H4 (cell line): ENCODE measurements at regions not wholly inside any gene's neighbourhood (a gene's known extent, or its start where the extent isn't known, plus 50 kb on each side); places are given as distances from the start of the nearest gene placed in this dataset.
A peak's percentile ranks its signal among the peaks of the same experiment; 100 is the strongest.

Source experiments
- DNase-seq: peaks from one replicate; pipeline ENCODE4 v3.0.0-alpha.2; 2015; ENCODE audit warnings: low spot score

- DNase-seq: no peak
Observed at GRCh38 chr11:29959488-29959887, 57.3 kb downstream of the KCNA4 start.

GRCh38 chr11:29957431-29957830, 59.4 kb downstream of the KCNA4 start:
- no peak for DNase-seq

- no peak for DNase-seq
Observed at GRCh38 chr11:29956076-29956556, 60.7 kb downstream of the KCNA4 start.

GRCh38 chr11:29943347-29943746, 73.5 kb downstream of the KCNA4 start:
- DNase-seq: no peak

- DNase-seq: no peak
Observed at GRCh38 chr11:29937526-29937925, 79.3 kb downstream of the KCNA4 start.

- no peak for DNase-seq
Observed at GRCh38 chr11:29934115-29934638, 82.7 kb downstream of the KCNA4 start.

- no peak for DNase-seq
Observed at GRCh38 chr11:29916040-29916439, 100.8 kb downstream of the KCNA4 start.

GRCh38 chr11:29914203-29914930, 102.5 kb downstream of the KCNA4 start:
- DNase-seq: peak; percentile 6

GRCh38 chr11:29913352-29913751, 103.5 kb downstream of the KCNA4 start:
- peak; percentile 8 for DNase-seq

- no peak for DNase-seq
Observed at GRCh38 chr11:29900382-29900781, 116.4 kb downstream of the KCNA4 start.

- no peak for DNase-seq
Observed at GRCh38 chr11:29879560-29879959, 137.3 kb downstream of the KCNA4 start.

- DNase-seq: no peak
Observed at GRCh38 chr11:29876192-29876591, 140.6 kb downstream of the KCNA4 start.

- no peak for DNase-seq
Observed at GRCh38 chr11:29847219-29847618, 169.6 kb downstream of the KCNA4 start.

GRCh38 chr11:29844701-29845379, 172.0 kb downstream of the KCNA4 start:
- DNase-seq: no peak

- no peak for DNase-seq
Observed at GRCh38 chr11:29844031-29844430, 172.8 kb downstream of the KCNA4 start.

- no peak for DNase-seq
Observed at GRCh38 chr11:29842061-29842460, 174.8 kb downstream of the KCNA4 start.

- no peak for DNase-seq
Observed at GRCh38 chr11:29826878-29827277, 190.0 kb downstream of the KCNA4 start.

GRCh38 chr11:29816359-29816758, 200.5 kb downstream of the KCNA4 start:
- no peak for DNase-seq

GRCh38 chr11:29809121-29809520, 207.7 kb downstream of the KCNA4 start:
- no peak for DNase-seq

- DNase-seq: no peak
Observed at GRCh38 chr11:29802522-29802921, 214.3 kb downstream of the KCNA4 start.

- no peak for DNase-seq
Observed at GRCh38 chr11:29801561-29801960, 215.3 kb downstream of the KCNA4 start.

- DNase-seq: no peak
Observed at GRCh38 chr11:29786092-29786491, 230.7 kb downstream of the KCNA4 start.

GRCh38 chr11:29783506-29783905, 233.3 kb downstream of the KCNA4 start:
- DNase-seq: no peak
